NT2/D1 (cell line): ENCODE measurements at regions not wholly inside any gene's neighbourhood (a gene's known extent, or its start where the extent isn't known, plus 50 kb on each side); places are given as distances from the start of the nearest gene placed in this dataset.

Experiments used
- SUZ12 ChIP-seq: IDR thresholded peaks from 2 replicates; pipeline ENCODE4 v1.6.1; 2011; ENCODE audit not compliant: insufficient read length, insufficient read depth; ENCODE audit errors: extremely low read depth
- YY1 ChIP-seq: IDR thresholded peaks from 2 replicates; pipeline ENCODE4 v1.6.1; 2011; ENCODE audit not compliant: insufficient read length, insufficient read depth
- ZNF274 ChIP-seq: IDR thresholded peaks from 2 replicates; pipeline ENCODE4 v1.6.1; 2011; ENCODE audit warnings: mild to moderate bottlenecking, low read depth, low read length

GRCh38 chr2:157155992-157156391 lies 101.5 kb upstream of the GALNT5 start:
- TF ChIP-seq ZNF274 (no peak), YY1 (no peak), SUZ12 (no peak)
